Body of pancreas (tissue), 4 donors: ENCODE measurements at regions not wholly inside any gene's neighbourhood (a gene's known extent, or its start where the extent isn't known, plus 50 kb on each side); places are given as distances from the start of the nearest gene placed in this dataset.

Experiments
- CTCF ChIP-seq, 7 experiments: fragments of 450-650 bp in 4 of 7; fragments of 200-600 bp in 3 of 7; sonication (generic) in 3 of 7; IDR thresholded peaks; one replicate each; pipeline ENCODE4 v1.5.1; 2016 to 2019; ENCODE audit warnings: antibody characterized with exemption in 7 of 7
- POLR2A ChIP-seq, 3 donors: fragments of 450-650 bp; IDR thresholded peaks; one replicate each; pipeline ENCODE4 v1.6.1; 2016; ENCODE audit warnings: antibody characterized with exemption in 3 of 3, mild to moderate bottlenecking in 2 of 3

DNA sequence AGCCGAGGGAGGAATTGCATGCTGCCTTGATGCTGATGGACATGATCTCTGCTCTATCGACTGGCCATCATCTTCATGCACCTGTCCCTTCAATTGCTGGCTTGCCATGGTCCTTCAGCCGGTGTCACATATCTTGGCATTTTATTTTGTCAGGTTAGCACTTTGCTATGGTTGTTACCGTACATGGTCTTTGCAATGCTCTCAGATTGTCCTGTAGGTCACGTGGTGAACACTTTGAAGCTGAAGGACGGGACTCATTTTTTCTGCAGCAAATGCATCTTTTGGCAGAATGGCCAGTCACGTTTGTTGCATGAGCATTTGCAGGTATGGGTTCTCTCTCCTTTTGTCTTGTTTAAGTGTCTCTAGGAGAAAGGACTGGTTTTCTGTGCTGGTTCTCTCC is 326.8 kb upstream of the SHH start:
- TF ChIP-seq CTCF (IDR thresholded peaks at IDR 0.05): no peak
- no peak for TF ChIP-seq POLR2A (IDR thresholded peaks at IDR 0.05)
